VCaP (cell line): ENCODE measurements at regions not wholly inside any gene's neighbourhood (a gene's known extent, or its start where the extent isn't known, plus 50 kb on each side); places are given as distances from the start of the nearest gene placed in this dataset.

Experiments
- H3K27ac ChIP-seq: fragments of 450-650 bp; 2 replicates; pipeline ENCODE4 v1.5.1; 2017
- TF ChIP-seq, protein P1 (sequence below): fragments of 450-650 bp; conservative IDR thresholded peaks from 2 replicates; pipeline ENCODE4 v1.5.1; 2017; ENCODE audit warnings: mild to moderate bottlenecking, moderate library complexity

DNA sequence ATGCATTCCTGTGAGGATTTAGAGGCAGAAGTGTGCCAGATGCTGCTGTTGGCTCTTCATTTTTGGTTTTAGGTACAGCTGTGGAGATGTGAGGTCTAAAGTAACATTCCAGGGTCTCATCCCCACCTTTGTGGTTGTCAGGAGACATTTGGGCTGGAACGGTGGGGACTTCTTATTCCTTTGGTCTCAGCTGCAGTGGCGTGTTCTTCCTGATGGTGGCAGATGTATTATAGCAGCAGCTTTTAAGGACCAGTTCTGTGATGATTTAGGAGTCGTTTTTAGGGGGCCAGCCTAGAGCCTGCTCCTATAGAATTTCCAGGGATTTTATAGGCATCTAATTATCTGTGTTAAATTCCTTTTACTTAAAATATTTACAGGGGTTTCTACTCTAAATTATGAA is 221.0 kb upstream of the EOMES start:
- H3K27ac ChIP-seq = no peak overlapping the region
- TF ChIP-seq, protein P1, sequence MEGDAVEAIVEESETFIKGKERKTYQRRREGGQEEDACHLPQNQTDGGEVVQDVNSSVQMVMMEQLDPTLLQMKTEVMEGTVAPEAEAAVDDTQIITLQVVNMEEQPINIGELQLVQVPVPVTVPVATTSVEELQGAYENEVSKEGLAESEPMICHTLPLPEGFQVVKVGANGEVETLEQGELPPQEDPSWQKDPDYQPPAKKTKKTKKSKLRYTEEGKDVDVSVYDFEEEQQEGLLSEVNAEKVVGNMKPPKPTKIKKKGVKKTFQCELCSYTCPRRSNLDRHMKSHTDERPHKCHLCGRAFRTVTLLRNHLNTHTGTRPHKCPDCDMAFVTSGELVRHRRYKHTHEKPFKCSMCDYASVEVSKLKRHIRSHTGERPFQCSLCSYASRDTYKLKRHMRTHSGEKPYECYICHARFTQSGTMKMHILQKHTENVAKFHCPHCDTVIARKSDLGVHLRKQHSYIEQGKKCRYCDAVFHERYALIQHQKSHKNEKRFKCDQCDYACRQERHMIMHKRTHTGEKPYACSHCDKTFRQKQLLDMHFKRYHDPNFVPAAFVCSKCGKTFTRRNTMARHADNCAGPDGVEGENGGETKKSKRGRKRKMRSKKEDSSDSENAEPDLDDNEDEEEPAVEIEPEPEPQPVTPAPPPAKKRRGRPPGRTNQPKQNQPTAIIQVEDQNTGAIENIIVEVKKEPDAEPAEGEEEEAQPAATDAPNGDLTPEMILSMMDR = peak; percentile 75

DNA sequence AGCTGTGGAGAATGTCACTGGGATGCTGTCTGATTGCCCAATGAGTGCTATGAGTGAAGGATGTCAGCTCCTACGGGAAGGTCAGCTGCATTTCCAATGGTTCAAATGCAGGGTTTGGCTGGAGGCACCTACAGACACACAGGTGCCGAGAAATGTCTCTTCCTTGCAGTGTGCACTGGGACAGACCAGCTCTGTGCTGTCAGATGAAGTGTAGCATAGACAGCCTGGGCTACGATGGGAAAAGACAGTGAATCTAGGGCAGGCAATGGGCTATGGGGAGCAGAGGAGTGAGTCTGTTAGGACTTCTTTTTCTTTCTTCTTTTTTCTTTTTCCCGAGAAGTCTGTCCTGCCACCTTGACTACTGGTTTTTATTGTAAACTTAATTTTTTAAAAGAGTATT is 223.1 kb upstream of the EOMES start:
- TF ChIP-seq, protein P1 = no peak
- no peak overlapping the region for H3K27ac ChIP-seq

DNA sequence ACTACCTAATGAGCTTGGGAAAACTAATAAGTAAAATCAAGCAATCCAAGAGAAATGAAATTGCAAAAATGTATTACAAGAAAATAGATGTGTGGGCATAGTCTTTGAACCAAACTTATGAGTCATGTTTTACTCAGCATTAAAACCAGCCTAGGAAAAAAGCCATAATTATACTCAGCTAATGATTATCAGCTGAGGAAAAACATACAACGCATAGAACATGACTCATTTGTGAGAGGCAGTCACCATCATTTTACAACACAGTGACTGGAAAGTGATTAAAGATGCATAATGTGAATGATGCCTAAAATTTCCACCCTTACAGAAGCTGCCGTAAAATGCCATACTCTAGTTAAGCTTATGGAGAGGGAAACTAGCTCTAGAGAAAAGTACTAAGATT is 238.0 kb upstream of the EOMES start:
- TF ChIP-seq, protein P1 = no peak

DNA sequence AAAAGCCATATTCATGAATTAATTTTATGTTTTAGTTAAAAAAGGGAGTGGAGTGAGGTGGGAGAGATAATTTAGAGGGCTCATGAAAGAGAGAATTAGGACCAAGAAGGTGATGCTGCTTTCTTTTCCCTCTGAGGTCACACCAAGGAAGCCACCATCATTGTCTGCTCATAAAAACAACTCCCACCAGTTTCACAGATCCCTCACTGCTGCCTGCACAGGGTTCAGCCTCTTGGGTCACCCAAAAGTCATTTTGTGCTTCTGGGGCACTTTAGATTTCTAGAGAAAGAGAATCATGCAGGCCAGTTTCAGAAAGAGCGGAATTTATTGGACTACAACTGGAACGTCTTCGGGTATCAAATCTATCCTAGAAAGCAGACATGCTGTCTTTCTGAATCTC is 241.4 kb upstream of the EOMES start:
- TF ChIP-seq, protein P1 = no peak
- H3K27ac ChIP-seq = no peak overlapping the region

More for the DNA sequence above, 238.0 kb upstream of the EOMES start:
- no peak overlapping the region for H3K27ac ChIP-seq

DNA sequence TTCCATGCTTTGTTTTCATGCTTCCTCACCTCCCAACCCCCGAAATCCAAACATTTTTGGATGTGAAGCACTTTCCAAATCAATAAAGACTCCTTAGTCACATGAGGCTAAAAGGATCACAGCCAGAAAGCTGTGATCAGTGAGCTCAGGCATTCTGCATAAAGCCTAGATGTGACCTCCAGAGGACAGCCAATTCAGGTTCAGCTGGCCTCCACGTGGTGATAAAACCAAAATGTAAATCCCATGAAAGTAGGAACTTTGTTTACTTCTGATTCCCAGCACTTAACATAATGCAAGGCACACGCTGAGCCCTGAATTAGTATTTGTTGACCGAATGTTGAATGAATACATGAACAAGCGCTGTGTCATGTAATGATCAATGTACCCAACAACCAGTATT is 249.5 kb upstream of the EOMES start:
- no peak overlapping the region for H3K27ac ChIP-seq

DNA sequence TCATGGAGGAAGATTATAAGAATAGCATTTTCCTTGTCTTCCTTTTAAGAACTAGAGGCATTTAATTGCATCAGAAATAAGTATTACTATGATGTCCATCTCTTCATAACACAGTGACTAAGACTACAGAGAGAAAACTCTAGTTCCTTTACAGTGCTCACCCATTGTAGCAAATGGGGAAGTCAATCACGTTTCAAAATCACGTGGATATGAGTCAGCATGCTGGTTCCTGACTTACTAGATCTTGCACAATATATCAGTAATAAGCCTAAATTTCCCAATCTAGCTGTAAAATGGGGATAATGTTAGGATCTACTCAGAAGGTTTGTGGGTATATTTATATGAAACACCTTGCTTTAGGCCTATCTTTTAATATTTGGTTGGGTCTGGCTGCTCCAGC is 254.8 kb upstream of the EOMES start:
- H3K27ac ChIP-seq = no peak overlapping the region
- TF ChIP-seq, protein P1 = no peak

More for the DNA sequence above, 249.5 kb upstream of the EOMES start:
- TF ChIP-seq, protein P1 = no peak

DNA sequence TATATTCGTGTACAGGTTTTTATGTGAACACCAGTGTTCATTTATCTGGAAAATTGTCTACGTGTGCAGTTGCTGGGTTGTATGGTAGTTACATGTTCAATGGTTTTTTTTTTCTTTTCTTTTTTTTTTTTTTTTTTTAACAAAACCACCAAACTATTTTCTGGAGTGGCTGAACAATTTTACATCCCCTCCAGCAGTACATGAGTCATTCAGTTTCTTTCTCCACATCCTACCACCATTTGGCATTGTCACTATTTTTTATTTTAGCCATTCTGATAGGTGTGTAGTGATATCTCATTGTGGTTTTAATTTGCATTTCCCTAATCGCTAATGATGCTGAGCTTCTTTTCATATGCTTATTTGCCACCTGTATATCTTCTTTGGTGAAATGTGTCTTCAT is 256.3 kb upstream of the EOMES start:
- H3K27ac ChIP-seq = no peak overlapping the region
- TF ChIP-seq, protein P1 = no peak
